Neural crest cell (in vitro differentiated cells): ENCODE measurements at regions not wholly inside any gene's neighbourhood (a gene's known extent, or its start where the extent isn't known, plus 50 kb on each side); places are given as distances from the start of the nearest gene placed in this dataset.

Experiments used
- DNase-seq: peaks from one replicate; pipeline ENCODE4 v3.0.0; 2021; ENCODE audit warnings: low read depth, mixed read lengths, low spot score
- H3K27ac Mint-ChIP-seq: one replicate; pipeline ENCODE4 v1.8.0; 2021; ENCODE audit warnings: mild to moderate bottlenecking, mixed read lengths; ENCODE audit not compliant: unreplicated experiment
- H3K27me3 Mint-ChIP-seq: 2 replicates; pipeline ENCODE4 v1.8.0; 2021; ENCODE audit warnings: low read depth, mild to moderate bottlenecking, mixed read lengths
- H3K36me3 Mint-ChIP-seq: 2 replicates; pipeline ENCODE4 v1.8.0; 2021; ENCODE audit warnings: low read depth, mild to moderate bottlenecking, mixed read lengths
- H3K4me1 Mint-ChIP-seq: 2 replicates; pipeline ENCODE4 v1.8.0; 2021; ENCODE audit warnings: mixed read lengths
- H3K4me3 Mint-ChIP-seq: one replicate; pipeline ENCODE4 v1.8.0; 2021; ENCODE audit warnings: mild to moderate bottlenecking, mixed read lengths
- H3K9me3 Mint-ChIP-seq: 2 replicates; pipeline ENCODE4 v1.8.0; 2021; ENCODE audit warnings: mixed read lengths
- TF ChIP-seq, protein P1 (sequence below): fragments of 200-600 bp; sonication (generic); conservative IDR thresholded peaks from 2 replicates; pipeline ENCODE4 v1.5.0; 2021; ENCODE audit warnings: antibody characterized with exemption, mild to moderate bottlenecking

DNA sequence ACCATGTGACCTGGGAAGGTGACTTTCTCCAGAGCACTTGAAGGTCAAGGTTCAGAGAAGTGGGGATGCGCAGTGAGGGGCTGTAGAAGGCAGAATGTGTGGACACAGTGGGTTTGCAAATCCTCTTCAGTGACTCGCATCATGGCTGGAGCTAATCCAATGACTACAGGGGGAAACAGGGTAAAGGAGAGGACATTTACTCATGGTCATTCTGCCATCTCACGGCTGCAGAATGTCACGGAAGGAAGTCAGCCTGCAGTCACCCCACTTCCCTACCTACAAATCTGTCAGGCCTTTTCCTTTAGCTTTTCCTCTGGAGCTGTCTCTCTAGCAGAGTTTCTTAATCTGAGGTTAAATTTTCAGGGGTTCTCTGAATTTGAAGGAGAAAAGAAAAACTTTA lies 337.6 kb downstream of the CDC5L start:
- Mint-ChIP-seq H3K27ac (no peak overlapping the region), H3K36me3 (no peaks in the 10 kb centered on the region), H3K27me3 (no peaks in the 10 kb centered on the region), H3K9me3 (no peaks in the 10 kb centered on the region), H3K4me1 (peaks cover 7% of the 10 kb centered on the region), H3K4me3 (no peak overlapping the region)
- DNase-seq: no peak
- TF ChIP-seq, protein P1, sequence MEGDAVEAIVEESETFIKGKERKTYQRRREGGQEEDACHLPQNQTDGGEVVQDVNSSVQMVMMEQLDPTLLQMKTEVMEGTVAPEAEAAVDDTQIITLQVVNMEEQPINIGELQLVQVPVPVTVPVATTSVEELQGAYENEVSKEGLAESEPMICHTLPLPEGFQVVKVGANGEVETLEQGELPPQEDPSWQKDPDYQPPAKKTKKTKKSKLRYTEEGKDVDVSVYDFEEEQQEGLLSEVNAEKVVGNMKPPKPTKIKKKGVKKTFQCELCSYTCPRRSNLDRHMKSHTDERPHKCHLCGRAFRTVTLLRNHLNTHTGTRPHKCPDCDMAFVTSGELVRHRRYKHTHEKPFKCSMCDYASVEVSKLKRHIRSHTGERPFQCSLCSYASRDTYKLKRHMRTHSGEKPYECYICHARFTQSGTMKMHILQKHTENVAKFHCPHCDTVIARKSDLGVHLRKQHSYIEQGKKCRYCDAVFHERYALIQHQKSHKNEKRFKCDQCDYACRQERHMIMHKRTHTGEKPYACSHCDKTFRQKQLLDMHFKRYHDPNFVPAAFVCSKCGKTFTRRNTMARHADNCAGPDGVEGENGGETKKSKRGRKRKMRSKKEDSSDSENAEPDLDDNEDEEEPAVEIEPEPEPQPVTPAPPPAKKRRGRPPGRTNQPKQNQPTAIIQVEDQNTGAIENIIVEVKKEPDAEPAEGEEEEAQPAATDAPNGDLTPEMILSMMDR: no peak

DNA sequence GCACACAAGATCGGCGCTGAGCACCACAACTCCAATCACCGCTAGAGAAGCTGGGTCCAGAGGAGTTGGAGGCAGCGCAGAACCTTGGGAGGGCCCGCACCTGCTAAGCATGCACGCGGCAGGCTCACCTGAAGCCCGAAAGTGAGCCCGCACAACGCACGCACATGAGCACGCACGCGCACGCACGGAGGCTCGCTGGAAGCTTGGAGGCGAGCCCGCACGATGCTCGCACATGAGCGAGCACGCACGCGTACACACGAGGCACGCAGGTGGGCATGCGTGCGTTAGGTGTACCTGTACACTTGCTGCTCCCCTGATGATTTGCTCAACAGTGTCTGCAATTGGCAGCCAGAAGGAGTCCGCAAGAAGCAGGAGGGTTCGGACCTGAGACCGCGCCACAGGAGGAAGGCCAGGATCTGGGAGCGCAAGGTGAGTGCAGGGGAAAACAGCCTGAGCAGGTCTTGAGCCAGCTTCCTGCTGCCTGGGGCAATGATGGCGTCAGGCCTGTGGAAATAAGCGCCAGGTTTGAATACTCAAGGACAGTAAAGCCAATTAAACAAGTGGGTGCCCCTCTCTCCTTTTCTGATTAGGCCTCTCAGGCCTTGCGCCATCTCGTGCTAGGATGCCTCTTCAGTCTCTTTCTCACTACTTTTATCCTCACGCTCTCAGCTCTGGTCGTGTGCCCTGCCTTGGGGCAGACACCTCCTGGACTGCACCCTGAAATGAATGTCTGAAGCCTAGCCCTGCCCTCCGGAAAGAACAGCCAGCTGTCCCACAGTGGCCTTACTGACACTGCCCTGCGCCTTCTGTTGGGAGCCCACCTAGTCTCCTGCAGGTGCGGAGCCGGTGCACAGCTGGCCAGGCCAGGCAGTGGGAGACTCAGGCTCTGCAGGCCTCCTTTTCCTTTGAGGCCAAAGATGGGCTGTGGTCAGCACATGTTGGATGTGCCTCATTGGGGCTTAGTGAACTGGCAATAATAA lies 340.4 kb downstream of the CDC5L start:
- Mint-ChIP-seq H3K4me3 (no peak overlapping the region), H3K27me3 (no peaks in the 10 kb centered on the region), H3K27ac (no peak overlapping the region), H3K4me1 (peaks cover 16% of the 10 kb centered on the region), H3K9me3 (peaks cover 3% of the 10 kb centered on the region), H3K36me3 (no peaks in the 10 kb centered on the region)
- TF ChIP-seq, protein P1: no peak
- no peak for DNase-seq

DNA sequence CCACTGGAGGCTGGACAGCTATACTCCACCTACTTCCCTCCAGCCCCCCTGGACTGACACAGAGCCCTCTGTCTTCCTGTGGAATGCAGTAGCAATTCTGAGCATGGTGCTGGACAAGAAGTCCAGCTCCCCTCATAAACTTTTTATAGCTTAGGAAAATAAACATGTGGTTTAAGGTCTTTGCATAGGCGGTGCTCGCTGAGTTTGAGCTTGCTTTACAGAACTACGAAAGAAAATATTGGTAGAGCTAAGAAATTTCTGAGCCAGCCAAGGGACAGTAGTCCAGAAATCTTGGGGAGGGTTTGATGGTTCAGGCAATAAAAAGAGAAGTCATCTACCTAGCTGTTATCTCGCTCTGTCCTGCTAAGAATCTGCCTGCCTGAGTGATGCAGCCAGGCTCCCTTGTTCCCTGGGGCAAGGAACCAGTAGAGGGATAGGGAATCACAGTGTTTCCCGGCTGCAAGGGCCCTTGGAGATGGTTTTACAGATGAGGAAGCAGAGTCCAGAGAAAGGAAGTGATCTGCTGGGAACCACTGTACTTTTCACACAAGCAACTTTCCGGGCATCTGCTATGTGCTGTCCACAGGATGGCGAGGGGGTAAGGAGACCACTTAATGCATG lies 343.4 kb downstream of the CDC5L start:
- peaks cover 8% of the 10 kb centered on the region for H3K4me1 Mint-ChIP-seq
- H3K27ac Mint-ChIP-seq: no peak overlapping the region
- no peaks in the 10 kb centered on the region for H3K27me3 Mint-ChIP-seq
- H3K36me3 Mint-ChIP-seq: no peaks in the 10 kb centered on the region
- H3K4me3 Mint-ChIP-seq: no peak overlapping the region
- DNase-seq: no peak
- TF ChIP-seq, protein P1: no peak
- H3K9me3 Mint-ChIP-seq: peaks cover 3% of the 10 kb centered on the region

DNA sequence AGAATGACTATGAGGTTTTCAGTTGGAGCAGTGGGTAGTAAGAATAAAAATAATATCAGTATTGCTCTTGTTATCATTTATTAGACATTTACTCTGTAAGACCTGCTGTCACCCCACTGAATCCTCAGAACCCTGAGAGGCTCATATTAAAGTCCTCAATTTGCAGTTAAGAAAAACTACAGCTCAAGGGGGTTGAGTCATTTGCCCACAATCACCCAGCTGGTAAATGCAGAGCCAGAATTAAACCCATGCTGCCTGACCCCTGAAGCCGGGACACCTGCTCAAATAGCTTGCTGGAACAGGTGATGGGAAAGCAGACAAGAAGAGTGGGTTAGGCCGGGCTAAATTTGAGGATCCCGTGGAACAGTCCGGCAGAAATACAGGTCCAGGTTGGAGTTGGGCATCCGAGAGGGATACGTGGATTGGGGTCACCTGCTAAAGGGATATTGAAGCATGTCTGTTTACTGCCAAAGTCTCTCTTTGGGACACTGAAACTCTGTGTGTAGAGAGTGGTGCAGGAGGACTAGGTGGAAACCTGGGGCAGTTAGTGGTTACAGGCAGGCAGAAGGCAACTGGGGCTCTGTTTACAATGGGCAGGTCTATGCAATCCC lies 344.1 kb downstream of the CDC5L start:
- H3K27me3 Mint-ChIP-seq: no peaks in the 10 kb centered on the region
- DNase-seq: no peak
- no peak overlapping the region for H3K27ac Mint-ChIP-seq
- H3K4me3 Mint-ChIP-seq: no peak overlapping the region
- TF ChIP-seq, protein P1: no peak
- H3K4me1 Mint-ChIP-seq: peaks cover 8% of the 10 kb centered on the region
- H3K36me3 Mint-ChIP-seq: no peaks in the 10 kb centered on the region
- peaks cover 3% of the 10 kb centered on the region for H3K9me3 Mint-ChIP-seq

DNA sequence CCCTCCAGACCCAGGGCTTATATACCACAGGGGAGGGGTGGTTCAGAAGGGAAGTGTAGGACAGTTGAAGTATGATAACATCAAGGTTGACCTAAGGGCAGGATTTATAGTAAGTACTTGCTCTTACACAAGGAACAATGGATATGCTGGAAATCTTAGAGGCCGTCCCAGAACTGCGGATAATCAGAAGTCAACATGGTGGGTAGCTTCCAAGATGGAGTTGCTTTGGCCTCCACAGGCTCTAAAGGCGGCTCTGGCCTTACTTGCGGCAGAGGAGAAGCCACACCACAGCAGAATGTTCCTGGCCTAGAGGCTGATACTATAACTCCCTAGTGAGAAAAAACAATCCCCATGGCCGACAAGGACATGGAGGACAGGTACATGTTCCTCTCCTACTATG lies 344.7 kb downstream of the CDC5L start:
- H3K9me3 Mint-ChIP-seq: peaks cover 3% of the 10 kb centered on the region
- H3K4me3 Mint-ChIP-seq: no peak overlapping the region
- DNase-seq: no peak
- TF ChIP-seq, protein P1: no peak
- H3K27ac Mint-ChIP-seq: peak overlapping the region; percentile 36
- H3K27me3 Mint-ChIP-seq: no peaks in the 10 kb centered on the region
- peaks cover 8% of the 10 kb centered on the region for H3K4me1 Mint-ChIP-seq
- no peaks in the 10 kb centered on the region for H3K36me3 Mint-ChIP-seq
